HT-29 (cell line): ENCODE measurements at regions not wholly inside any gene's neighbourhood (a gene's known extent, or its start where the extent isn't known, plus 50 kb on each side); places are given as distances from the start of the nearest gene placed in this dataset.
"Not testable (repeated sequence)": the region's sequence is repeated elsewhere in the genome, so short reads cannot be mapped to it uniquely, and the experiment has no call there.

Source experiments
- DNase-seq: peaks from one replicate; pipeline ENCODE4 v3.0.0-alpha.2; 2015; ENCODE audit warnings: low spot score

DNA sequence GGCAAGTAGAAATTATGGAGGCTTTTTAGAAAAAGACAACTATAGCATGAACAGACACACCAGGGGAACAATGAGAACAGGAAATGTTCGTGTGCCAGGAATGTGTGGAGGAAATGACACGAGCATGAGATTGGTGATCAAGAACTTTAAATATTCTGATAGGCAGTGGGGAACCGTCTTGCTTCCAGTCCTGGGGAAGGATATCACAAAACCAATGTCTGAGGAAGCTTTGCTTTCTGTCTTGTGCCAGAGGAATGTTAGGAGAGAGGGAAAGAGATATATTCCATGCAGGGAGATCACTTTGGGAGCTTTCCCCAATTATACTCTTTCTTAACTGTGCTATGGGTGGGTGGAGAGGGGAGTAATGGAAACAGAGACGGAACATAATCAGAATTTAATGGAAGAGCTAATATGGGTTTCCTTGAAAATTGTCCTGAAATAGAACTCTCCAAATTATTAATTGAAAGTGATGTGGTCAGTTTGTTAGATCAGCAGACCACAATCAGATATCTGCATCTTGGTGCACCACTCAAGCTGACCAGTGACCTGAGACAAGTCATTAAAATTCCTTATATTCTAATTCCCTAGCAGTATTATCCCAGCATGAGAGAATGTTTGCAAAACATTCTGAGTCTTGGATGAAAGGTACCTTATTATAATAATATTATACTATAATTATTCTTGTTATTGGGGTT is 178.2 kb downstream of the SOX4 start:
- no peak for DNase-seq

- no peak for DNase-seq
These were observed 178.9 kb downstream of the SOX4 start for GRCh38 chr6:21772477-21772876.

DNA sequence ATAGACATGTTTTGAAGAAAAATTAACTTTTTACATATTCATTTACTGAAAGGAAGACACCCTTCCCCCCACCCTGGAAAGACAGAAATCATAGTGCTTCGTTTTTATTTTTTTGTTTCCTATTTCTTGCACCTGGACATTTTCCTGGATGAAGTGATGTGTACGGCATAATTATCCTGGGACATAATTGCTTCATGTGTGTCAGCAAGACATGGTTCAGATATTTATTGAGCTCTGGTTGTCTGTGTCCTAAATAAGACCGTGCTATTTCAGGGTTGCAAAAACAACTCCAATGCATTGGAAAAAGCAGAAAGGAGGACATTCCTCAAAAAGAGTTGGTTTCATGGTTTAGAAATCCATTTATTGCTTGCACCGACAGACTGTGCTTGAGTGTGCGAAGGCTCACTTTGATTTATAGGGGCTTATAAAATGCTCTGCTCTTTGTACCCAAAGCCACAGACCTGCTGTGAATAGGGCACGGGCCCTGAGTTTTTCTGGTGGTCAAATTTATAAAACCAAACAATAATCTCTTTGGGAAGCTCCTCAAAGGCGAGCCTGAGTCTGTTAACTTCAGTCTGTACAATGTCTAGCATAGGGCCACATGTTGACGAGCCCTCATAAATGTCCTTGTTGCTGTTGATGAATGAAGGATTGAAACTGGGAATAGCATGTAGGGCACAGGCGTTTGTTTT is 179.5 kb downstream of the SOX4 start:
- no peak for DNase-seq

DNA sequence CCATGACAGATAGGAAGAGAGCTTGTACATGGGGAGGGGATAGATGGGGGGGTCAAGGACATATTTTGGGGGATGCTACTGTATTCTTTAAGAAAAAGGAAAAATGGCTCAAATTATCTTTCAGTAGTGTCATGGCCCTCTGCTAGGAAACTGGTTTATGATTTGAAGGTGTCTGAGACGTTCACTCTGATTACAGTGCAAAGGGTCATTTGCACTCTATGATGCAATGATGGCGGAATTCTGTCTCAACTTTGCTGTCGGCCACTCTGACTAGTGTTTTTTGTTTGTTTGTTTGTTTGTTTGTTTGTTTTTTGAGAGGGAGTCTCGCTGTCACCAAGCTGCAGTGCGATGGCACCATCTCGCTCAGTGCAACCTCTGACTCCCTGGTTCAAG is 180.0 kb downstream of the SOX4 start:
- DNase-seq: no peak

DNA sequence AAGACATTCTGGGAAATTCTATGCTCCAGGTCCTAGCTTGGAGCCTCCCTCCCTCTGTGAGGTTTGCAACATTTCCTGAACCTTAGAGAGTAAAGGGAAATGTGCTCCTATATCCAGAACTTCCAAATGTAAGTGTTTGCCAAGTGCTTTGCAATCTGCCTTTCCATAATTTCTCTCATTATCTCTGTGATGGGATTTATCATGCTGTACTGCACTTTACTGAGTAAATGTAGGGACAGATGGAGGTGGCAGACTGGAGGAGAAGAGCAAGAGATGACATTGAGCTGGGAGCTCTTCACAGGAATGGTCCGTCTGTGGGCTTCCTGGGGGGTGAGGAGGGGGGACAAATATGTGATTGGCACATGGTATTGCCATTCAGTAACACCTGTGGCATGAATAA is 184.3 kb downstream of the SOX4 start:
- DNase-seq: no peak

DNA sequence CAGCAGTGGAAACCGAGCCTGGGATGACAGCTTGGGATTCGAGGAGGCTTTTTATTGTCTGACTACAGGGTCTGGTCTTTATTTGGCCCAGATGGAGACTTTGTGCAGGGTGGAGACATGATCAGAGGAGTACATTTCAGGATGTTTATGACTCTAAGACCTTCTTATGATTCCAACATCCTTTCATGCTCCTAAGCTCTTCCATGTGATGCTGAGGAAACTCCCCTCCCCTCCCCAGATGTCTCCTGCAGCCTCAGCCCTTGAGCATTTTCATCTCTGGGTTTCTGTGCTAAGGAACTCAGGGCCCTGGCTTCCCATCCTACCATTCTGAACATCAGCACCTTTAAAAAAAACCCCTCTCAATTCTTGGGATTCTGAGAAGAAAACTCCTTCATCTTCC is 186.6 kb downstream of the SOX4 start:
- no peak for DNase-seq

DNA sequence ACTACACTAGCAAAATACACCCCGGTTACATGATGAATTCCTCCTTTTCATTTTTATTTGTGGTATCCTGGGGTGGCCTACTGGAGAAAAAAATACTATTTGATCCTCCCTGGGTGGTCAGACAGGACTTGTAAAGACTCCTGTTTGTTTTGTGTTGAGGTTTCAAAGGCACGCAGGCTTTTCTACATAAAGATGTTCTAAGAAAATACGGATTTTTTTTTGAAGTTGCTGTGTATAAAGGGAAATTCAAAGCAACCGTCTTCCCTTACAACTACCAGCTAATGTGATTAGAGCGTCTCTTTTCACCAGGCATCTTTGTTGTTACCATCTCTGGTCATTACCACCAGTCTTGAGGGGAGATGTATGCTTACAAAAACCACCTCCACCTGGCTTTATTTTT is 187.1 kb downstream of the SOX4 start:
- DNase-seq: no peak

GRCh38 chr6:21781128-21781527 is 187.6 kb downstream of the SOX4 start:
- DNase-seq: no peak

DNA sequence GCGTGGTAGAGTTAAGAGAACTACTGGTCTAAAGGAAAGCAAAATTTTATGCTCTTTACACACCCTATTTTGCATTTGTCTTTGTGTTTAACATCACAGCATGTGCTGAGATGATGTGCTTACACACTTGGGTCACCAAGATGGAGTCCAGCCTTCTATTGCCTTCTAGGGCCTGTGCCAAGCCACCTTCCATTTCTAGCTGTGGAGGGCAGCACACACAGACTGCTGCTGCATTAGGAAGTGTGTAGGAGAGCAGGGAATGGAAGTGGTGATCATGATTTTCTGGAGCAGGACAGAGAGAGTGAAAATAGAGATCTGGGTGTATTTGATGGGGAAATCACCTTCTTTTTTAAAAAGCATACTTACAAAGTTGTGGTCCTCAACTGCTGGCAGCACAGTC is 191.6 kb downstream of the SOX4 start:
- no peak for DNase-seq

DNA sequence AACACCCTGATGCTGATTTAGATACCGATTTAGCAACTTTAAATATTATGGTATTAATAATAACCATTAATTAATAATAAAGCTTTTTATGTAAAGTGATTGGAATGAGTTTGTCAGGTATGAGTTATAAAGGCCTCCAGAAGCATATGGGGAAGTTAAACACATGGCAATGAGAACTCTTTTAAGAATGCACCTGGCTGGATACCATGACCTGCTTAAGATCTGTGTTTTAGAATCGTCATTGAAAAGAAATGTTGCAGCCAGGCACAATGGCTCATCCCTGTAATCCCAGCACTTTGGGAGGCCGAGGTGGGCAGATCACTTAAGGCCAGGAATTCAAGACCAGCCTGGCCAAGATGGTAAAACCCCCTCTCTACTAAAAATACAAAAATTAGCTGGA is 197.5 kb downstream of the SOX4 start:
- DNase-seq: no peak

- DNase-seq: no peak
These were observed 198.0 kb downstream of the SOX4 start for GRCh38 chr6:21791581-21791980.

GRCh38 chr6:21792177-21792576 is 198.6 kb downstream of the SOX4 start:
- no peak for DNase-seq

GRCh38 chr6:21796979-21797378 is 203.4 kb downstream of the SOX4 start:
- not testable (repeated sequence) for DNase-seq

GRCh38 chr6:21798468-21798867 is 204.9 kb downstream of the SOX4 start:
- no peak for DNase-seq

DNA sequence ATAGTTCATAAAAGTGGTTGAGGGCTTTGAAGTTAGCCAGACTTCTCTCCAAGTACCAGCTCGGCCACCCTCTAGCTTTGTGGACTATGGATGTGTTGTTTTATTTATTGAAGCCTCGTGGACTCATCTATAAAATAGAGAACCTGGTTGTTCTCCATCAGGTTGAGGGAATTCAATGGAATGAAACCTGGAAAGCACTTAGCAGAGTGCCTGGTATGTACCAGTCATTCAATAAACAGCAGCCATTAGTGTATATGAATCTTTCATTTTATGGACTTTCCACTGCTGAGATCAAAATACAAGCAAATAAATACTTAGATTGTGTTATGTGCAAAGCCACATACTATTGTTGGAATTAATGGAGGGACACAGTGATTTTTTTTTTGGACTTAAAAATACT is 206.8 kb downstream of the SOX4 start:
- no peak for DNase-seq

DNA sequence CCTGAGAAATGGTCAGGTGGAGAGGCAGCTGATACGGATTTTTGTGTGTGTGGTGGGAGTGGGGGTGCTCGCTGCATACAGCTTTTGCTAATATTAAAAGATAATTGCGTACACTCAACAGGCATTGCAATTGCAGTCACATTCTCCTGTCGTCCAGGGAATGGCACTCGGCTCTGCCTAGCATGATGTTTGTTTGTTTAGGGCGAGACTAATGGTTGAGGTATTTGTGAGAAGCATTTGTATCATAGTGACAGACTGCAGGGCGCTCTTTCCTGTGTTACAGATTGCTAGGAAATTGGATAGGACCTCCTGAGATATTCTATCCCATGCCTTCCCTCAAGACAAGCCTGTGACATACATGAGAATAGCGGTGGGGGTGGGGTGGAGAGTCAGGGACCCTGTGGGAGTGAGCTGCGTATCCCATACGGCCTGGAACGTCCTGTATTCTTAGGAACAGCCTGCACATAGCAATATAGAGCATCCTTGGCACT is 207.4 kb downstream of the SOX4 start:
- peak; percentile 69 for DNase-seq

- DNase-seq: no peak
These were observed 208.1 kb downstream of the SOX4 start for GRCh38 chr6:21801446-21802174.

- DNase-seq: no peak
These were observed 208.7 kb downstream of the SOX4 start for GRCh38 chr6:21802175-21802822.

GRCh38 chr6:21804941-21805610 is 211.5 kb downstream of the SOX4 start:
- DNase-seq: no peak

GRCh38 chr6:21807299-21808044 is 213.9 kb downstream of the SOX4 start:
- no peak for DNase-seq

- no peak for DNase-seq
These were observed 214.5 kb downstream of the SOX4 start for GRCh38 chr6:21808045-21808470.
